ENCODE measurements at regions not wholly inside any gene's neighbourhood (a gene's known extent, or its start where the extent isn't known, plus 50 kb on each side); places are given as distances from the start of the nearest gene placed in this dataset.

GRCh38 chr9:107693625-107694326 lies 204.2 kb upstream of the KLF4 start:
- DNase-seq = no peak

GRCh38 chr9:107691664-107692063 lies 202.1 kb upstream of the KLF4 start:
- DNase-seq = no peak

DNA sequence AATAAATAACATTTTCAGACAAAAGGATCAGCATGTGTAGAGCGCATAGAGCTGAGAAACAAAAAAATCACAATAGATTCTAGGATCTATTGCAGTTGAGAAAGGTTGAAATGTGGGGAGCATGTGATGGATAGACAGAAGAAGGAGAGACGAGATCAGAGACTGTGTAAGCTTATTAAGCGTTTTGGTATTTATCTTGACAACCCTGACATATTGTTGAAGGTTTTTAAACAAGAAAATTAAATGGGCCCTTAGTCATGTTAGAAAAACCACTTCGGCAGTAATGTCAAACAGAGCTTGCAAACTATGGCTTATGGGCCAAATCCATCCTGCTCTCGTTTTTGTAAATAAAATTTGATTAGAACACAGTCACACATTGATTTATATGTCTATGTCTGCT lies 200.5 kb upstream of the KLF4 start:
- no peak for DNase-seq

GRCh38 chr9:107688728-107689127 lies 199.2 kb upstream of the KLF4 start:
- DNase-seq = no peak

DNA sequence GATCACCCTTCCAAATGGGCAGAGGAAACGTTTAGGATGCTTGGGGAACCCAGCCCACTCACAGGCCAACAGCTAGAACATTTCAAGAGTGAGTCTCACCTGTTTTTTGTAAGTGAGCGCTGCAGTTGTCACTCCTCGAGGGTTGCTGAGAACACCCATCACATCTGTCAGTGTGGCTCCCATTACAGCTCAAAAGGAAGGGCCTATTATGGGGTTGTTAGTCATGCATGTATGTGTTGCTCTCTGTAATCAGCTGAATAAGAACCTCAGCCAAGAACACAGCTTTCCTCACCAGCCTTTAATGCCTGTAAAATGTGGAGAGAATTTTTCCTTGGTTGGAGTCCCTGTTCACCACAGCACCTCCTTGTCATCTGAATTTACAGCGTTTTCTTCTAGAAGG lies 196.3 kb upstream of the KLF4 start:
- DNase-seq = no peak

DNA sequence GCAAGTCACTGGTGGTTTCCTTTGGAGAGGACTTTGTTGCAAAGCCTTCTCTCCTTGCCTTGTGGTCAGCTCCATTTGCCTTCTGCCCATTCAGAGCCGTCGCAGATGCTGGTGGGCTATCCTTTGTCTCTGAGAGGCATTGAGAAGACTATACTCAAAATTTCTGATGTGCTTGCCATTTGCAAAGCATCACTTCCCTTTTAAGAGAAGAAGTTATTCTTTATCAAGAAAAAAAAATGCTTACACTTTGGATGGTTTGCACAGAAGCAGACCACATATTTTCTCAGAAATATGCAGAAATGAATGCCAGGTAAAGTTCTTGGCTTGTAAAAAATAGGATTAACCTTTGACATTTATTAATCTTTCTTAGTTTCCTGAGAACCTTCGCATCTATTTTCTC lies 195.8 kb upstream of the KLF4 start:
- no peak for DNase-seq

- no peak for DNase-seq
Measured at GRCh38 chr9:107684224-107684623, 194.7 kb upstream of the KLF4 start.

DNA sequence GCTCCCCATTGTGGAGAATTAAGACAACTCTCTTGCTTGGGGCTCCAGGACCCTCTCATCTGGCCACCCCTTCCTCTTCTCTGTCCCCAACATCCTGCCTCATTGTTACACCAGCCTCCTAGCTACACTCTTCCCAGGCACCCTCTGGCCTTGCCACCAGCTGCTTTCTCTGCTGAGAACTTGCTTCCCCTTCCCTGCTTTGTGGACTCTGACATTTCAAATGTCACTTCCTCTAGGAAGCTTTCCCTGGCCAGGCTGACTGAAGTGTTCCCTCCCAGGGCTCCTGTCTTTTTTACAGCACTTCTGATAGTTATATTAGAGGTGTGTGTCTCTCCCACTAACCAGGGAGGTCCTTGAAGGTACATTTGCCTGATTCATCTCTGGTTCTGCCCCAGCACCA lies 194.0 kb upstream of the KLF4 start:
- DNase-seq = no peak

- DNase-seq = no peak
Measured at GRCh38 chr9:107681988-107682387, 192.4 kb upstream of the KLF4 start.

GRCh38 chr9:107675351-107676259 lies 186.0 kb upstream of the KLF4 start:
- DNase-seq = no peak

DNA sequence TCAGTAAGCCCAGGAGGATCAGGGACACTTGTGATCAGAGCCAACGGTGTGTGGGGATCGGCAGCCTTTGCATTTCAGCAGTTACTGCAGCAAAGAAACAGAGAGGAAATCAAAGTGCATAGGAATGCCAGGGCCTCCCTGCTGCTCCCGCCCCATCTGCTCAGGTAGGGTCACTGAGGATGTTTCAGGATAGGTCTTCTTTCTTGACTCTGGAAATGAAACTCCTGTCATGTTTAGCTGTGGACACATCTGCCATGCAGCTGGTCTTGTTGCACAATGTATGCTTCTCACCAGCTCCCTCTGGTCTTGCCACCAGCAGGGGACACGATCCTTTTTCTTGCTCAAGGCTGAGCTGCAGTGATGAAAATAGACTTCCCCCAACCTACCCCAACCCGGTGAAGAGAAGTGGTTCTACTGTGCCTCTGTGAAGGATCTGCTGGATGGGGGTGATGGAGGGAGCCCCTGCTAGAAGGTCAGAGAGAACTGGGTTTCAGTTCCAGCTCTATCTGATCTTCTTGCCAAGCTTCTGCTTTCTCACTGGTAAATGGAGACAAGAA lies 185.2 kb upstream of the KLF4 start:
- DNase-seq = no peak

DNA sequence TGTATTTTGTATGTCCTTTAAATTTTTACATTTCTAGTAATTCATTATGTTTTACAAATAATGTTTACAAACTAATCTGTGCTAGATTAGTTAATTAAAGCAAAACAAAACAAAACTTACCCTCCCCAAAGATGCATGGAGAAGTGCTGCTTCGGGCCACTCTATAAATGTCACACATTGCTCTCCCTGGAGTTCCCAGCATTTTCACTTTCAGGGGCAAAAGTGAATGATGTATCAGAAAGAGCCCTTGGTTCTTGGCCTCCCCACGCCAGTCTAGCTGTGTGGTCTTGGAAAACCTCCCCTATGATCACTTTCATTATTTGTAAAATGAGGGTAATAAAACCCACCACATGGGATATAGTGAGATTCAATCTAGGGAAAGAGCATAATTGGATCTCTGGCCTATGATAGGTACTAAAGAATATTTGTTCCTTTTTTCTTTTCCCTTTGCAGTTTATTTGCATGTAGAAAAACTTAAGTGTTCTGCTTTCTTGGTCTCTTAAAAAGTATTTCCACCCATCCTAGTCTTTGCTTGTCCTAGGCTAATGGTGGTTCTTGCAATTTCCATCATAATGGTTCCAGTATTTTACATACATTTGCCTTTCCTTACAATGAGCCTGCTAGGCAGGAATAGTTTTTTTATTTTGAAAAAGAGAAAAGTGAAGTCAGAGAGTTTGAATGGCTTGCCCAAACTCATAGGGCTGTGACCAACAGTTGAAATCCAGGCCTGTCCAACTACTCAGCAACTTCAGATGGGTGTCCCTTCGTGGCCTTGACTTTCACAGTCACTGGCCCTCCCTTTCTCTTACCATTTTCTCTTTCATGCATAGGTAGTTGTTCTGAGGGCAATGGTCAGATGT lies 184.5 kb upstream of the KLF4 start:
- DNase-seq = no peak

GRCh38 chr9:107671588-107671987 lies 182.0 kb upstream of the KLF4 start:
- DNase-seq = no peak

GRCh38 chr9:107669422-107669821 lies 179.9 kb upstream of the KLF4 start:
- no peak for DNase-seq

DNA sequence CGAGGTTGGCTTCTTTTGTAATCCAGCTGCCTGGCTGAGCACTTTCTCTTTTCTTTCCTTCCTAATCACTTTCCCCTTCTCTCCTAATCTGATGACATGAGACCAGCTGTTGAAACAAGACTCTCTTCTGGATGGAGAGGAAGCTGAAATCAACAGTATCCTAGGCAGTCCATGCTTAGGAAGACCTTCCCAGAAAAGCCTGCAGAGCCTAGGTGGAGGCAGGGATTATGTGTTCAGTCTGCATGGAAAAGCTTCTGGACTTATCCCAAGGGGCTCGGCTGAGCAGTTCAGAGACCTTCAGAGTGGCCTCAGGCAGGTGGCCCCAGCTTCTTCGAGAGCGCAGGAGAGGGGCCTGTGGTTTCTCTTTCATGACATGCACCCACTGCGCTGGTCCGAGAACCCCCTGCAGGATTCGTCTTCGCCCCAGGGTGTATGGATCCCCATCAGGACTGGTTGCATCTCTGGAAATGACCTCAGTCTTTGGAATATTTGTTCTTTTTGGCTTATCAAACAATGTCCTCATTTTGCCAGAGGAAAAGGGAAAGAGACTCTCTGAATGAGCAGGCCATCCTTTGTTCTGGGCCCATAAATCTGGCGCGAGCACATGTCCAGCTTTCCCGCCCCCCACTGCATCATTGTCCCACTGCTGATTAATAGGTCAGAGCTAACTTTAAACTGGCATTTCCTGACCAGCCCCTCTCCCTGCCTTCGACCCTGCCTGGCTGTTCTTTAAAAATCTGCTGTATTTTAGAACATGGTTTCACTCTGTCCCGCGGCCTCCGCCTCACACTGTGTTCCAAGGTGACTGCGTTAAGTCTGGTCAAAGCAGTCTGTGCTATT lies 177.9 kb upstream of the KLF4 start:
- no peak for DNase-seq

DNA sequence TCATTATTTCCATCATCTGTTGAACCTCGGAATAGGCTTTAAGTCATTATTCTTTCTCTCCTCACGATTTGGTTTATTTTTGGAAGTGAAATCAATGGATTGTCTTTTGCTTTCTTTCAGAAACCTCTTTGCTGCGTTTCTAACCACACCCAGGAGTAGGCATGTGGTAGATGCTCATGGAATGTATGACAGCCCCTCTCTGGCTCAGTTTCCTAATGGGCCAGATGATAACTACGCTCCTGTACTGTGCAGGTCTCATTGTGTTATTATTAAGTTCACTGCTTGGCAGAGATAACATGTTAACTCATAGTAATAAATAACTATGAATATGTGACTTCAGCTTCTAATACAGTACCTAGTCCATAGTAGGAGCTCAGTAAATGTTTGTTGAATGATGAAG lies 175.5 kb upstream of the KLF4 start:
- DNase-seq = no peak

DNA sequence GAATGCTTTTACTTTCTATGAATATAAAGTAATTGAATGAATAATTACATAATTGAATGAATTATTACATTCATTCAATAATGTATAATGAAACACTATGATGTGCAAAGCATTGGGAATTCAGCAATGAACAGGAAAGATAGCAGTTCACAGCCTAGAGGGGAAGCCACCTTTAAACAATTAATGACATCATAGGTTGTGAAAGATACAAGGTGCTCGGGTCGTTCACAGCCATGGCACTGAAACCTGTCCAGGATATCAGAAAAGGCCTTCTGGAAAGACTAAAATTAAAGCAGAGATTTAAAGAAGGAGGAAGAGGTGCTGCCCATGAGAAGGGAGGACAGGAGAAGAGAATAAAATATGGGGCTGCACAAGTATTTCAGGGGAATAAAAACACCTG lies 171.4 kb upstream of the KLF4 start:
- DNase-seq = no peak

DNA sequence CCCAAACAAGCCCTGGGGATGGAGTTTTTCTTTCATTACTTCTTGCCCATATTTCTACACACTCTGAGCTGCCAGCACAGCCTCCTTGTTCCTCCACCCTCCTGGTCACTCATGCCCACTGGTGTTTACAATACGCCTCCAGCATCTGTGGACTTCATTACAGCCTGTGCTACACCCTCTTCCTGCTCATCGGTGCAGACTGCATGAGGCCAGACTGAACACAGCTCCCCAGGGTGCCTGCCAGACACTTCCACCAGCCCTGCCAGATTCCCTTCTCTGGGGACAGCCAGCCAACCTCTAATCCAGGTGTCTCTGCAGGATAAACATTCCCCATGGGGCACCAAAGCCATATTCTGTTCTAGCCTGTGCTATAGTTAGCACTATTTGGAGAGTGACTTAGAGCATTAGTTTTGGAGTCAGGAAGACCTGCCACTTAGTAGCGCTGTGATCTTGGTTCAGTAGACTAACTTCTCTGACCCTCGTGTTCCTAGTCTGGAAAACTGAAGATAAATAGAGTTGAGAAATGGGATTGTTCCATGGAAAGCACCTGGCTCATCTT lies 163.8 kb upstream of the KLF4 start:
- DNase-seq = no peak

- no peak for DNase-seq
Measured at GRCh38 chr9:107650995-107651394, 161.4 kb upstream of the KLF4 start.

DNA sequence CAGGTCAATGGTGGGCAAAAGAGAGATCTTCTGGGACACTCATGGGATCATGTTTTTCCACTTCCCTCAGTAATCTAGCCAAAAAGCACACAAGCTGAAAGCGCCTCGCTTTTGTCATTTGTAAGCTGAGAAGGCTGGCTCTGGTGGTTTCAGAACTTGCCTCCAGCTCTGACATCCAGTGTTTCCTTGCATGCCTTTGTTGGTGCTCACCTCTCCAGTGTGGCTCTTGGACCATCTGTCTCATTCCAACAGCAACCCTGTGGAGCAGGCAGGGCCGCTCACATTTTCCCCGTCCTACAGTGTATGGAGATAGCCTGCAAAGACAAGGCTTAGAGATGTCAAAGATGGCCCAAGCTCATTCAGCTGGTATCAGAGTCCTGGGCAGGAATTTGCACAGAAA lies 160.8 kb upstream of the KLF4 start:
- no peak for DNase-seq

DNA sequence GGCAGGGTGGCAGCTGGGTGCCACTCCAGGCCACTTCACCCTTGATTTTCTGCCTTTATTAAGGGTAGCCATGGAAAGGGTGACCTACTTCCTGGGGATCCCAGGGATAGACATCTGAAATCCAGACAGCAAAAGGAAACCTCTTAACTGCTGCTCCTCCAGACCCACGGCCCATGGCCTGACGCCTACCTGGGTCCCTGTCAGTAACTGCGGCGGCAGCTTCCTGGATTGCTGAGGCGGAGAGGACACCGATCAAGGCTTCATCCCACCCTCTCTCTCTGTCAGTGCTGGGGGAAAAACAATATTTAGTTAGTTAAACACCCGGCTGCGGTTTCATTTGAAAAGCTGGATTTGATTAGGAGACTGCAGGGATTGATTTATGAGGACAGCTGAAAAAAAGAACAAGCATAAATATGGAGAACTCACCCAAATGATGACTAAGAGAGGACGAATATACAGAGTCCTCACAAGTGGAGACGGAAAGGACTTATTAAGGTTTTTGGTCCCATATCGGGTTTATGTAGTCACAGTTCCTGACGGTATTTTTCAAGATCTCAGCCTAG lies 158.7 kb upstream of the KLF4 start:
- no peak for DNase-seq

GRCh38 chr9:107647611-107648010 lies 158.0 kb upstream of the KLF4 start:
- DNase-seq = no peak

All from stimulated activated CD4-positive, alpha-beta T cell treated with anti-CD3 and anti-CD28 coated beads, Interleukin-4, amount 100 ng/mL, for 24 hours (primary cell).